ENCODE measurements at regions not wholly inside any gene's neighbourhood (a gene's known extent, or its start where the extent isn't known, plus 50 kb on each side); places are given as distances from the start of the nearest gene placed in this dataset.

- no peak for DNase-seq
These were observed 217.6 kb upstream of the TOPAZ1 start for GRCh38 chr3:44023961-44024593.

DNA sequence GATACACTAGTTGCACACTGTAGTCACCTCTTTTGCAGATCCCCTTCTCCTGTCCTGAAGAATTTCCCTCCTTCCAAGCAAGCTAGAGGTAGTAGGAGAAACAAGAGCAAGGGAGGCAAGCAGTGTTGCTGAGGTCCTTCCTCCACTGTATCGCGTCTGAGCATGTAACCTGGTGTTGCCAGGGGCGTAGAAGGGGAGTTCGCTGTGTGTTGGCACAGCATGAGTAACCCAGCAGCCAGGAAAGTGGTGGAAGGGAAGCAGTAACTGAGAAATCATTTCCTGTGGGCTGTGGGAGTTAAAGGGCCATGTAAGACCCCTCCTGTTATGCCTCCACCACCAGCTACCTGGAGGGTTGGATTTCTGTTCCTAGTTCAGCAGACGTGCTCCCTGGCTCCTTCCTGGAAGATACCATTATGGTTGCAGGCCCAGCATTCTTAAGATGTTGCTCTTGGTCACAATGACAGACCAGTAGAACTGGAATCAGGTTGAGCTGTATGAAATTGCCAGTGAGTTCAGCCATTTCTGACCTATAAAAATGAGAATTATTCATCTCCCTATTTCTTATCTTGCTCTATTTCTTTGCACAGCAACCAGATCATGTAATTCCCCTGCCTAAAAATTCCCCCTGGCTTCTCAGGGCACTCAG lies 215.3 kb upstream of the TOPAZ1 start:
- DNase-seq = no peak

DNA sequence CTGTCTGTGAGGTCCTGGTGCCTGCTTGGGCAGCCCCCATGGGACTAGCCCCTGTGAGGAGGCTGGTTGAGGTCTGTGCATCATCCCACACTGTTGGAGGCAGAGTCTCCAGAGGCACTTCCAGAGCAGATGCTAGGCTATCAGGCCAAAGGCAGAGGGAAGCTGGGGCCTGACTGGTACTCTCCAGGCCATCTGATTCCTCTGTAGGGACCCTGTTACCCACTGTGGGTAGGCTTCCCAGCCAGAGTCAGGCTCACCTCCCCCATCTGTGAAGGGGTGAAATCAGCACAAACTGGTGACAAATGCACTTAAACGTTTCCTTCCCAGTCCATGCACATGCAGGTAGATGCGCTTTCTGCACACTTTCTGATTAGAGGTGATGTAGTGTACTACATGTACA lies 212.6 kb upstream of the TOPAZ1 start:
- DNase-seq = no peak

GRCh38 chr3:44030285-44030684 lies 211.4 kb upstream of the TOPAZ1 start:
- DNase-seq = no peak

GRCh38 chr3:44030687-44031305 lies 210.9 kb upstream of the TOPAZ1 start:
- no peak for DNase-seq

DNA sequence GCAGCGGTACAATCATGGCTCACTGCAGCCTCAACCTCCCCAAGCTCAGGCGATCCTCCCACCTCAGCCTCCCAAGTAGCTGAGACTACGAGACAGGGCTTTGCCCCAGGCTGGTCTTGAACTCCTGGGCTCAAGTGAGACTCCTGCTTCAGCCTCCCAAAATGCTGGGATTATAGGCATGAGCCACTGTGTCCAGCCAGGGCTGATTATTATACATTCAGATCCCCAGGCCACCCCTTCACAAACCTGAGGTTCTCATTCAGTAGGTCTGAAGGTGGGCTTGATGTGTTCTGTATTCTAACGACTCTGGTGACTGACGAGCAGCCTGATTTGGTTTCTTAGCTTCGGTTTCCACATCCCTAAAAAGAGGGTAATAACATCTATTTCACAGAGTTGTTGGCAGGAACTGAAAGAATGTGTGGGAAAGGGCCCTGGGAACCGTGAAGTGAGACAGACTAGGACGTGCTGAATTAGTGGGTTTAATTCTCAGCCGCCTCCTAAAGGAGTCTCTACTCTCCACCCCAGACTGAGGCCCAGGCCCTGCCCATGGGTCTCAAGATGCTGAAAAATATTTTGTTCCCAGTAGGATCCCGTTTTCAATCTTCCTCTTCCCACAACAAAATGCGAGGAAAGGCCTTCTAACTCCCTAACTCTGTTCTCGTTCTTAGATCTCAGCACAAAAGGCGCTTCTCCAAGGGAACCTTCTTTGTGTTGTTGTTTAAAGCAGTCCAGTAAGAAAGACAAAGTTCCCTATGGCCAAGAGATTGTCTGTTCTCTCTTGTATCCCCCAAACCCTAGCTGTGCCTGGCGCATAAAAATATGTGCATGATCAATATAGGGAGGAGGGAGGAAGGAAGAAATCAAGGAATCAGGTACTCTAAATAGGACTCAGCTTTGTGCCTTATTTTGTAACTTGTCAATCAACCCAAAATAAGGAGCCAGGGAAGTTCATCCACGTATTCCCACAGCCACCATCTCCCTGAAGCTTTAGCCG lies 210.0 kb upstream of the TOPAZ1 start:
- no peak for DNase-seq

DNA sequence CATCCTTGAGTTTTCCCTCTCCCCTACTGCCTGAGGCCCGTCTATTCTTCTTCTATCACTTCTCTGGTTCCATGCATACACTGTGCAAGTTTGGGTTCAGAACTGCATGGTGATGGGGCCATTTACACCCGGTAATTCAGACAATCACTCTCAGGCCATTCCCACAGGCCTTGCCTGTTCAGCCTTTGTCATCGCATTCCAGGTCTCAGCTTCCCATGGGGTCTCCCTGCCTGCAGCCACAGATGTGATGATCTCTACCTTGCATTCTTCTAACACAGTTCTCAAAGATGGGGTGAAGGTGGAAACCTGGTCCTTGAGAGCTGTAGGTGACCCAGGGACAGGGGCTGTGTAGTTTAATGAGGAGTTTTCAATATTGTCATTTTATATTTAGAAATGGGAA lies 209.2 kb upstream of the TOPAZ1 start:
- no peak for DNase-seq

DNA sequence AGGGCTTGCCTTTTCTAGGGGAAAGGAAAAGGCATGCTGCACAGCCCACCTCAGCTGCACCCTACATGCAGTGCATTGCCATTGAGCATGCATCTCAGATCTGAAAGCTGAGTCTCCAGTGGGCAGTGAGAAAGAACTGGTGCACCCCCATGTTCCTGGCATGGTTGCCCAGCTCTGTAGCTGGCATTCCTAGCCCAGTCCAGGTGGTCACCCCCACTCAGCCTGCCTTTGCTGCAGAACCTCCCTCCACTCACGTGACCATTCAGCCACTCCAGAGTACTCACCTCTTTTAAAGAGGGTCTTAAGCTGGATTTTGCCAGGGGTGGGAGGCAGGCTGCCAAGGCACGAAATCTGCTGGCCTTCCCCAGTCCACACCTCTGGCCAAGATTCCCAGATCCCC lies 208.6 kb upstream of the TOPAZ1 start:
- DNase-seq = no peak

- peak; percentile 50 for DNase-seq
These were observed 204.8 kb upstream of the TOPAZ1 start for GRCh38 chr3:44036850-44037249.

GRCh38 chr3:44039006-44039405 lies 202.7 kb upstream of the TOPAZ1 start:
- no peak for DNase-seq

GRCh38 chr3:44041726-44042125 lies 200.0 kb upstream of the TOPAZ1 start:
- DNase-seq = no peak

- DNase-seq = no peak
These were observed 198.9 kb upstream of the TOPAZ1 start for GRCh38 chr3:44042772-44043171.

DNA sequence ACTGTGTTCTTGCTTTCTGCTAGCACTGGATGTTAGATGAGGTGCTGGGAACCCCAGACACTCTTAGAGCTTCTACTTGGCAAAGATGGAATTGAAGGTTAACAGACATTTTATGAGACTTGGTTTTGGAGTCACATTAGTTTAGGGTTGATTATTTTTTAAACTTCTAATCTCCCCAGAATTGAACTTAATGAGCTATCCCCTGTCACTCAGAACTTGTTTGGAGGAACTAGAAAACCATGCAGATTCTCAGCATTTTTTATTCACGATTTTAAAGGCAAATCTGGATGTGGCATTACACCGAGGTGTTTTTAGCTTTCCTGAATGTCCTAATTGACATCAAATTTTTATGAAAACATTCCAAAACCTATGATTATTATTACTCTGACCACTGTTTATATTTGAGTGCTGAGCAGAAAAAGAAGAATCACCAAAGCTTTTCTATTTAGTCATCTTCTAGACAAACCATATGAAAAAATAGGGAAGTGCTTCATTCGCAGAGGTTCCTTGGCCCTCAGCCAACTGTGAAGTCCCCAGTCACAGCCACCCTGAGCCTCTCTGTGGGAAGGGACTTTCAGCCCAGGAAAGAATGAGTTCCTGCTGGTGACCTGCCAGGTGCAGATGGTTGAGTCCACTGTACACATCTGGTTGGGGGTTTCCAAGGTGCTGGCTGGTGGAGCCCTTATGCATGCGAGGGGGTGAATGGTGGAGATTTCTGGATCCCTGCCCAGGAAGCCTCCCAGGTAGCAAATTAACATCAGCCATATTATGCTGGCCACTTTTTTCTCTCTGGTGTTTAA lies 196.0 kb upstream of the TOPAZ1 start:
- no peak for DNase-seq

DNA sequence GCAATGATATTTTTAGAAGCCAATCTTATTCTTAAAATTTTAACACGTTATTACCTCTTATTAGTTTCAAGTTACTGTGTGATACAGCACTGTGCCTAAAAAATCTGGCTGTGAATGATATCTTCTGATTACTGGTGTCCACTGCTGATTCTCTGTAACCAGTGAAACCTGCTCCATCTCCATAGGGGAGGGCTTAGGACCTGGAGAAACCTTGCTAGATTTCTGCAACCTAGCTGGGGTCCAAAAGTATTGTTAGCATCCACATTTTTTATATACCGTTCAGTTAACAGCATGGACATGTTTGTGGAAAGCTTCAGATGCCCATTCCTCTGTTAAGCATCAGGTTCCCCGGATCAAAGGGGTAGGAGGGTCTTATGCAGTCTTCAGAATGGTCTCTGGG lies 193.9 kb upstream of the TOPAZ1 start:
- DNase-seq = no peak

DNA sequence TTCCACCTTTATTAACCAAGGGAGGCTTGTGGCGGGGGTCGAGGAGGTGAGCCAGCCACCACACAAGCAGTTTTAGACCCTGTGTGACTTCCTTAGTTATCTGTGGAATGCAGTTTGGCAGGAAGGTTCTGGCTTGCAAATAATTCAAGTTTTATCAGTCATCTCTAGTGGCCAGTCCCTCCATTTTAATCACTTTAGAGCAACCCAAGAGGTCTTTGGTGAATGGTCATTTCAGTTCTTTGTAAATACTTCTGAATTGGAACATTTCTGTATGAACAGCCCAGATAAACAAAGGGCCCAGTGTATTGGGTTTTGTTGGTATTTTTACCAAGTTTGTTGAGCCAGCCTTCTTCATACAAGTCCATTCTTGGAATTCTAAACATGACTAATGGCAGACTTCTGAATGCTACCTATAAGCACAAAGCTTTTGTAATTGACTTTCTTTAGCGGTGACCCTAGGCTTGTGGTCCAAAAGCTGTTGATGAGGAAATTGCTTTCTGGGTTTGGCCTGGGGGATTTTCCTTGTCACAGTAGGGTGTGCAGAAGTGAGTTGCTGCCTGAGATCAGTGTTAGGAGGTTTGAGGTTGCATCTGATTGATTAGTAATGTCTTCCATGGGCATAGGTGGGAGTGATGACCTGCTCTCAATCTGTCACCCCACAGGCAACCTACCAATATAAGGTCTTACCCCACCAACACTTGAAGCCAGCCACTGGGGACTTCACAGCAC lies 193.3 kb upstream of the TOPAZ1 start:
- no peak for DNase-seq

DNA sequence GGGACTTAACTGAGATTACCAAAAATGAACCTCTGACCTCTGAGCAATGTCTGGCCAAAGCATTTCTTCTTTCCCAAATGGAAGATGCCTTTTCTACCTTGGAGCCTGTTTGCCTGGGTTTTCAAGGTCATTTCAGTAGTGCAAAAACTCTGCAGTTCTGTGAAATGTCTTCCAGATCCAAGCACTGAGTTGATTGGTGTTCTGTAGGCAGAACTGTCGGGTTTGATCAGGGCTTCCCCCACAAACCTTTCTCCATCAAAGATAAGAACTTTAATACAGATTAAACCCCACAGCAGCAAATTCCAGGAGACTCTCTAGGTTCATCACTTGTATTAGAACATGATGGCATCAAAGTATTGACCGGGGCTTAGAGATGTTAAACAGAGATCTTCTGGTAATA lies 192.7 kb upstream of the TOPAZ1 start:
- no peak for DNase-seq

DNA sequence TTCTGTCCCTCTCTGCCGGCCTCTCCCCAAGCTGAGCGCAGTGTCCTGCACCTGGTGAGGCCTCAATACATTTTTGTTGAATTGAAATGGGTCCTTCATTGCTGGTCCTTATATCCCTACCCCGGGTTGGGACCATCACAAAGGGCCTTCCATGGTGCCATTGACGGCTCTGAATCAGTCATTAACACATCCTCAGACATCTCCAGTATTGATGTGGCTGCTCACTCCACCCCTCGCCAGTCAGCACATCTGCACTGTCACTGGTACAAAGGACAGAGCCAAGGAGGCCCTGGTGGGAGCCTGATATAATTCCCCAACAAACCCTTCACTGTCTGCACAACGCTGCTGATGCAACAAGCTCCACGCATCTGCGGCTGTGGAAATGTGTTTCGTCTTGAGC lies 191.6 kb upstream of the TOPAZ1 start:
- no peak for DNase-seq

DNA sequence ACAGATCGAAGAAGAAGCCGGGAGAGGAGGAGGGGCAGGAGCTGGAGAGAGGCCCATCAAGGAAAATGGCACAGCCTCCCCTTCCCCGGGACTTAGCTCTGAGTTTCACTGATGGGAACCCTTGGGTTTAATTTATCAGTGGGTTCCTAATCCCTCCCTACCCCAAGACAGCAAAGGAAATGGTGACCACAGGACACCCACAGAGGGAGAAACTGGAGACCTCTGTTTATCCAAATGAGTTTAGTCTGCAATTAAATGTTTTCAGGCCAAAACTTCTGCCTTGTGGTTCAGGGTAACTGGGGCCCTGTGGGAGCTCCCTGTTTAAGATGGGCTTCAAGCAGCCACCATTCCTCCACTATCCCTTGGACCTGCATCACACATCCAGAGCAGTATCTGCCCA lies 190.8 kb upstream of the TOPAZ1 start:
- DNase-seq = no peak

DNA sequence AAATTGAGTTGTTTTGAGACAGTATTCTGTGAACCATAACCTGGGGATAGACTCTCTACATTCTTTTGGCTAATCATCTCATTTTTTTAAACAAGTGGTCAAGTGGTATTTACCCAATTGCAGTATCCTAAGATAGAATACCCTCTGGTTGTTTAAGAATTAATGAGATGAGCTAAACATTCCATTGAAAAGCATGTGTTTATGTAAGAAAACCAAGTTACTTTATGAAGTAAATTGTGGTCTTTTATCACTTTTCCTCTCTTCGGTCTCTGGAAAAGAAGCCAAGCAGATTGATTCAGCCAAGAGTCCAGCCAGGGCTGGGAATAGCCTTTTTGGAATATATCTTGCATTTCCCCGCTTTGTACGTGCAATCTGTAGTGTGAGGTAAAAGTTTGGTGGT lies 185.7 kb upstream of the TOPAZ1 start:
- DNase-seq = no peak

DNA sequence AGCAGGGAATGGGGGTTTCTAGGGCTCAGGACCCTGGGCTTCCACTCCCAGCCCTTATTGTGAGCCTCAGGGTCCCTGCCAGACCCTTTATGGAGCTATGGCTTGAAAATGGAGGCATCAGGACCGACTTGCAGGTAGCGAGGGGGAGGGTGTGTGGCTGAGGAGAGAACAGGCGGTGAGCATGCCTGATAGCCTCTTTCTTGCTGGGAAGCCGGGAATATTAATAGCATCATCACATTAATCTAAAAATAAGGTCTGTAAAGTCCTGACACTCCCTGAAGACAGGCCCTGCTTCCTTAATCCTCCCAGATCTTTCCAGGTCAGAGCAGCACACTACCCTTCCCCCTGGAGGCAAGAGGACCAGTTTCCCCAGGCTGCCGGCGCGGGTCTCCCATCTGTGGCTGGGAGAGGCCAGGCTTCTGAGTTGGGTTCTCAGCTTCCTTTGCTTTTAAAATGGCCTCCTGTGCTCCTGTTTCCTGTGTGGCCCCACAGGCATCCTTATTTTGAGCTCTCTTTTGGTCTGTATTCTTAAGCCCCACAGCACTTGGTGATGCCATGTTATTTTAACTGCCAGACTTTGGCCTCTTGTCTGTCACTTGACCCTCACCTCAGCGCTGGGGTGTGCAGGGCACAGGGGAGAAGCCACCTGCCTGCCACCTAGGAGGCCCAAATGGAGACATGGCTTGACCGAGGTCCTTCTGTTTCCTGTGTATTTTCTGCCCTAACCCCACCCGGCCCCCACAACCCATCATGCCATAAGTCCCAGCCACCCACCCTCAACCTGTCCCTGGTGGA lies 185.0 kb upstream of the TOPAZ1 start:
- DNase-seq = no peak

Measured in occipital lobe (tissue), 1 donor.